PC-3 (cell line): ENCODE measurements at regions not wholly inside any gene's neighbourhood (a gene's known extent, or its start where the extent isn't known, plus 50 kb on each side); places are given as distances from the start of the nearest gene placed in this dataset.

ENCODE experiments used
- ATAC-seq: fragments of 200-7000 bp; cut with Tn5 transposase; 2 replicates; pipeline ENCODE4 v1.9.1; 2020; ENCODE audit warnings: mild to moderate bottlenecking, moderate library complexity
- BruUV-seq: library from RNA; stranded (reverse); fragments of 400-500 nt; replicated peaks from 2 replicates; lab custom pipeline; 2021; lab: Mats Ljungman, UMichigan
- CTCF ChIA-PET: fragments of 300-600 bp; sonication (Branson Sonifier 250); formaldehyde crosslinking; loops from one replicate; lab custom pipeline; 2022; ENCODE audit warnings: antibody characterized with exemption; lab: Charles Lee
- POLR2A ChIA-PET: fragments of 300-600 bp; sonication (Branson Sonifier 250); formaldehyde crosslinking; loops from one replicate; lab custom pipeline; 2022; ENCODE audit warnings: antibody characterized with exemption; ENCODE audit not compliant: unreplicated experiment; lab: Charles Lee
- DNase-seq: peaks from one replicate; pipeline ENCODE4 v3.0.0-alpha.2; 2015
- H2AFZ ChIP-seq: fragments of 300-600 bp; sonication (generic); 2 replicates; pipeline ENCODE4 v1.6.0; 2016; ENCODE audit warnings: antibody characterized with exemption, low read length
- H3F3A ChIP-seq: fragments of 300-600 bp; sonication (generic); one replicate; pipeline ENCODE4 v1.6.0; 2017; ENCODE audit warnings: antibody characterized with exemption, low read length, control low read depth, mild to moderate bottlenecking; ENCODE audit not compliant: unreplicated experiment
- H3K27ac ChIP-seq: fragments of 300-600 bp; sonication (generic); 2 replicates; pipeline ENCODE4 v1.5.1; 2016; ENCODE audit warnings: mild to moderate bottlenecking, low read length
- H3K27me3 ChIP-seq: fragments of 300-600 bp; sonication (generic); 2 replicates; pipeline ENCODE4 v1.6.1; 2016; ENCODE audit warnings: low read length, mixed read lengths
- H3K36me3 ChIP-seq: fragments of 300-600 bp; sonication (generic); 2 replicates; pipeline ENCODE4 v1.6.1; 2016; ENCODE audit warnings: low read depth, mixed run types, low read length, mixed read lengths
- H3K4me1 ChIP-seq: fragments of 300-600 bp; sonication (generic); 2 replicates; pipeline ENCODE4 v1.5.1; 2016; ENCODE audit warnings: low read length; ENCODE audit not compliant: insufficient read depth
- H3K4me2 ChIP-seq: fragments of 300-600 bp; sonication (generic); 2 replicates; pipeline ENCODE4 v1.6.0; 2016; ENCODE audit warnings: low read length
- H3K4me3 ChIP-seq: fragments of 300-600 bp; sonication (generic); 2 replicates; pipeline ENCODE4 v1.5.1; 2016; ENCODE audit warnings: mild to moderate bottlenecking, low read length, mixed read lengths
- H3K79me2 ChIP-seq: fragments of 300-600 bp; sonication (generic); 2 replicates; pipeline ENCODE4 v1.6.1; 2017; ENCODE audit warnings: low read length, mixed read lengths
- H3K9ac ChIP-seq: fragments of 300-600 bp; sonication (generic); 2 replicates; pipeline ENCODE4 v1.6.0; 2016; ENCODE audit warnings: mild to moderate bottlenecking, low read length
- H3K9me2 ChIP-seq: fragments of 300-600 bp; sonication (generic); replicated peaks from 2 replicates; pipeline ENCODE4 v1.6.1; 2016; ENCODE audit warnings: mixed run types, low read length, mixed read lengths
- H3K9me3 ChIP-seq: fragments of 300-600 bp; sonication (generic); 2 replicates; pipeline ENCODE4 v1.6.1; 2016; ENCODE audit warnings: low read length, mixed read lengths
- H4K20me1 ChIP-seq: fragments of 300-600 bp; sonication (generic); 2 replicates; pipeline ENCODE4 v1.6.1; 2016; ENCODE audit warnings: low read length, mixed read lengths
- CTCF ChIP-seq: fragments of 300-600 bp; sonication (generic); conservative IDR thresholded peaks from 2 replicates; pipeline ENCODE4 v1.5.1; 2017; ENCODE audit warnings: antibody characterized with exemption, low read depth, mild to moderate bottlenecking, low read length
- EZH2 ChIP-seq: fragments of 300-600 bp; sonication (generic); IDR thresholded peaks from one replicate; pipeline ENCODE4 v1.6.1; 2017; ENCODE audit warnings: antibody characterized with exemption, mild to moderate bottlenecking, low read length; ENCODE audit not compliant: unreplicated experiment
- EZH2phosphoT487 ChIP-seq: fragments of 300-600 bp; sonication (generic); IDR thresholded peaks from 2 replicates; pipeline ENCODE4 v1.6.1; 2018; ENCODE audit warnings: mild to moderate bottlenecking, antibody characterized with exemption, low read length, borderline replicate concordance
- intact Hi-C: fragments of 100-400 bp; cut with micrococcal nuclease; formaldehyde crosslinking; loops from 2 replicates; pipeline ENCODE4 v1.9.0; 2023

GRCh38 chr2:21590026-21590690 lies 466.4 kb downstream of the TDRD15 start:
- POLR2A ChIA-PET, result no interaction called here
- H4K20me1 ChIP-seq, result no peaks in the 10 kb centered on the region
- H3K9me2 ChIP-seq, result no peaks in the 10 kb centered on the region

GRCh38 chr2:21591926-21592325 lies 468.2 kb downstream of the TDRD15 start:
- Histone ChIP-seq H3K27ac (no peak overlapping the region), H4K20me1 (no peaks in the 10 kb centered on the region), H3K4me2 (no peak overlapping the region), H3K36me3 (no peaks in the 10 kb centered on the region), H3F3A (no peaks in the 10 kb centered on the region), H2AFZ (no peak overlapping the region), H3K9me2 (no peaks in the 10 kb centered on the region), H3K9ac (no peak overlapping the region), H3K4me3 (no peak overlapping the region), H3K9me3 (0 out of 2 replicates have a peak, but pooled peaks cover 6% of the 10 kb centered on the region), H3K4me1 (no peaks in the 10 kb centered on the region), H3K79me2 (no peaks in the 10 kb centered on the region), H3K27me3 (no peaks in the 10 kb centered on the region)
- intact Hi-C loops, result no loop called here
- DNase-seq, result no peak
- ATAC-seq, result no peak
- TF ChIP-seq EZH2phosphoT487, result no peak
- ChIA-PET POLR2A (no interaction called here), CTCF (no interaction called here)
- no TSS peak for BruUV-seq

More at GRCh38 chr2:21590026-21590690, 466.4 kb downstream of the TDRD15 start:
- Histone ChIP-seq H3K4me1 (no peaks in the 10 kb centered on the region), H3K27ac (no peak overlapping the region), H3K79me2 (no peaks in the 10 kb centered on the region), H3F3A (no peaks in the 10 kb centered on the region), H3K9ac (no peak overlapping the region), H3K36me3 (no peaks in the 10 kb centered on the region), H3K4me2 (no peak overlapping the region), H3K9me3 (0 out of 2 replicates have a peak, but pooled peaks cover 6% of the 10 kb centered on the region), H3K27me3 (no peaks in the 10 kb centered on the region), H3K4me3 (no peak overlapping the region), H2AFZ (no peak overlapping the region)
- BruUV-seq, result no TSS peak
- CTCF ChIA-PET, result no interaction called here
- ATAC-seq, result no peak
- DNase-seq, result no peak
- no peak for TF ChIP-seq EZH2phosphoT487
- no peak for TF ChIP-seq CTCF
- TF ChIP-seq EZH2, result no peak
- intact Hi-C loops, result no loop called here

GRCh38 chr2:21599417-21599816 lies 475.6 kb downstream of the TDRD15 start:
- no TSS peak for BruUV-seq
- POLR2A ChIA-PET, result no interaction called here

More at GRCh38 chr2:21599417-21599816, 475.6 kb downstream of the TDRD15 start:
- no peaks in the 10 kb centered on the region for H3K27me3 ChIP-seq
- DNase-seq, result no peak
- no peaks in the 10 kb centered on the region for H3K4me1 ChIP-seq
- H3K36me3 ChIP-seq, result no peaks in the 10 kb centered on the region
- no peaks in the 10 kb centered on the region for H4K20me1 ChIP-seq
- no peak overlapping the region for H3K4me2 ChIP-seq
- no peak for ATAC-seq
- no peak overlapping the region for H3K4me3 ChIP-seq
- 0 out of 2 replicates have a peak, but pooled peaks cover 6% of the 10 kb centered on the region for H3K9me3 ChIP-seq
- CTCF ChIA-PET, result no interaction called here
- no peak overlapping the region for H3K27ac ChIP-seq
- no peak overlapping the region for H3K9ac ChIP-seq
- H3F3A ChIP-seq, result no peaks in the 10 kb centered on the region
- no peak for TF ChIP-seq EZH2phosphoT487
- TF ChIP-seq CTCF, result no peak
- no peak for TF ChIP-seq EZH2
- no peaks in the 10 kb centered on the region for H3K9me2 ChIP-seq
- H3K79me2 ChIP-seq, result no peaks in the 10 kb centered on the region
- H2AFZ ChIP-seq, result no peak overlapping the region
- intact Hi-C loops, result no loop called here
